H1 (cell line): ENCODE measurements at regions not wholly inside any gene's neighbourhood (a gene's known extent, or its start where the extent isn't known, plus 50 kb on each side); places are given as distances from the start of the nearest gene placed in this dataset.

Source experiments
- CTCF ChIA-PET: fragments of 300-600 bp; sonication (Branson Sonifier 250); formaldehyde crosslinking; loops from one replicate; lab custom pipeline; 2021; ENCODE audit not compliant: partially characterized antibody; lab: Charles Lee
- POLR2A ChIA-PET: fragments of 300-600 bp; sonication (Branson Sonifier 250); formaldehyde crosslinking; loops from one replicate; lab custom pipeline; 2021; ENCODE audit warnings: inconsistent platforms; ENCODE audit not compliant: partially characterized antibody; lab: Charles Lee
- DNase-seq, 2 experiments: peaks; one replicate each; pipeline versions ENCODE4 v3.0.0 to v3.0.0-alpha.2; 2010 to 2022; ENCODE audit warnings: low spot score in 2 of 2, low read depth in 1 of 2, mixed read lengths in 1 of 2
- FAIRE-seq: peaks from 2 replicates; lab custom pipeline; 2011; peaks lifted over from hg19 to GRCh38; lab: Jason Lieb, UNC
- H2AFZ ChIP-seq: 2 replicates; pipeline ENCODE4 v1.8.1; 2012; ENCODE audit warnings: low read length, inconsistent platforms
- H2AK5ac ChIP-seq: 2 replicates; pipeline ENCODE4 v1.6.1; 2013; ENCODE audit warnings: low read depth, low read length
- H2BK120ac ChIP-seq: replicated peaks from 2 replicates; pipeline ENCODE3; 2013; ENCODE audit warnings: low read depth, low read length, inconsistent platforms
- H2BK12ac ChIP-seq: 2 replicates; pipeline ENCODE4 v1.6.1; 2013; ENCODE audit warnings: low read depth, low read length
- H2BK15ac ChIP-seq: 2 replicates; pipeline ENCODE4 v1.6.1; 2013; ENCODE audit warnings: low read length
- H2BK20ac ChIP-seq: 2 replicates; pipeline ENCODE4 v1.6.1; 2013; ENCODE audit warnings: low read length
- H2BK5ac ChIP-seq: 2 replicates; pipeline ENCODE4 v1.6.1; 2013; ENCODE audit warnings: low read depth, low read length
- H3K14ac ChIP-seq: 2 replicates; pipeline ENCODE4 v1.6.1; 2013; ENCODE audit warnings: inconsistent platforms; ENCODE audit not compliant: insufficient read length
- H3K18ac ChIP-seq: 2 replicates; pipeline ENCODE4 v1.6.1; 2013; ENCODE audit warnings: low read length; ENCODE audit errors: extremely low read depth
- H3K23ac ChIP-seq: 2 replicates; pipeline ENCODE4 v1.6.1; 2013; ENCODE audit warnings: inconsistent platforms; ENCODE audit not compliant: insufficient read length
- H3K23me2 ChIP-seq: 2 replicates; pipeline ENCODE4 v1.6.1; 2013; ENCODE audit warnings: low read depth, low read length
- H3K27ac ChIP-seq: 2 replicates; pipeline ENCODE4 v1.6.1; 2011; ENCODE audit warnings: low read depth, low read length, inconsistent platforms
- H3K27me3 ChIP-seq, 4 experiments: replicated peaks in 1 of 4; 1 replicate in 1 of 4; 2 replicates in 3 of 4; pipeline versions ENCODE4 v1.6.1 to v1.8.1; 2011 to 2013; ENCODE audit warnings: low read length in 3 of 4, mild to moderate bottlenecking in 3 of 4, inconsistent platforms in 2 of 4, mixed read lengths in 2 of 4, moderate library complexity in 1 of 4; ENCODE audit not compliant: control insufficient read depth in 3 of 4, insufficient read depth in 3 of 4; ENCODE audit errors: extremely low read depth in 1 of 4
- H3K36me3 ChIP-seq, 4 experiments: 2 replicates each; pipeline versions ENCODE4 v1.6.1 to v1.8.1; 2011 to 2013; ENCODE audit warnings: mild to moderate bottlenecking in 4 of 4, low read length in 3 of 4, moderate library complexity in 2 of 4, control low read depth in 1 of 4, inconsistent platforms in 1 of 4; ENCODE audit not compliant: insufficient read depth in 4 of 4, control insufficient read depth in 2 of 4
- H3K4ac ChIP-seq: replicated peaks from 2 replicates; pipeline ENCODE3; 2013; ENCODE audit warnings: low read length, low read depth, mixed read lengths, inconsistent platforms; ENCODE audit not compliant: insufficient read length
- H3K4me1 ChIP-seq, 4 experiments: replicated peaks in 1 of 4; 1 replicate in 1 of 4; 2 replicates in 3 of 4; pipeline versions ENCODE4 v1.6.1 to v1.8.1; 2011 to 2013; ENCODE audit warnings: low read length in 3 of 4, inconsistent platforms in 2 of 4, mixed read lengths in 1 of 4; ENCODE audit not compliant: insufficient read depth in 4 of 4, control insufficient read depth in 3 of 4
- H3K4me2 ChIP-seq, 2 experiments: 2 replicates each; pipeline versions ENCODE4 v1.6.1 to v1.8.1; 2011 to 2013; ENCODE audit warnings: low read depth in 2 of 2, low read length in 2 of 2, control low read depth in 1 of 2, inconsistent platforms in 1 of 2, mild to moderate bottlenecking in 1 of 2; ENCODE audit not compliant: insufficient read depth in 1 of 2
- H3K4me3 ChIP-seq, 4 experiments: fragments of 200-600, 300-600 bp in 1 of 4; sonication (generic), shearing (Covaris generic), sonication (Bioruptor Twin) in 1 of 4; 2 replicates each; pipeline versions ENCODE4 v1.5.1 to v1.8.1; 2011 to 2016; ENCODE audit warnings: low read length in 4 of 4, low read depth in 3 of 4, control low read depth in 2 of 4, inconsistent platforms in 2 of 4, mild to moderate bottlenecking in 2 of 4, mixed read lengths in 1 of 4, moderate library complexity in 1 of 4; ENCODE audit not compliant: insufficient read depth in 2 of 4; ENCODE audit errors: extremely low read depth in 1 of 4
- H3K56ac ChIP-seq: replicated peaks from 2 replicates; pipeline ENCODE3; 2013; ENCODE audit warnings: low read depth, mild to moderate bottlenecking, mixed read lengths, low read length, inconsistent platforms; ENCODE audit not compliant: insufficient read length
- H3K79me1 ChIP-seq: 2 replicates; pipeline ENCODE4 v1.6.1; 2013; ENCODE audit warnings: low read depth, low read length, control low read depth
- H3K79me2 ChIP-seq, 2 experiments: 2 replicates each; pipeline versions ENCODE4 v1.6.1 to v1.8.1; 2012 to 2013; ENCODE audit warnings: low read length in 2 of 2, mild to moderate bottlenecking in 2 of 2, inconsistent platforms in 1 of 2; ENCODE audit not compliant: insufficient read depth in 2 of 2, control insufficient read depth in 1 of 2
- H3K9ac ChIP-seq, 4 experiments: replicated peaks in 1 of 4; 1 replicate in 1 of 4; 2 replicates in 3 of 4; pipeline versions ENCODE4 v1.6.1 to v1.8.1; 2011 to 2013; ENCODE audit warnings: low read depth in 3 of 4, low read length in 3 of 4, control low read depth in 2 of 4, mild to moderate bottlenecking in 2 of 4, moderate library complexity in 2 of 4, inconsistent platforms in 1 of 4; ENCODE audit errors: extremely low read depth in 1 of 4
- H3K9me3 ChIP-seq, 2 experiments: 2 replicates each; pipeline versions ENCODE4 v1.6.1 to v1.8.1; 2012 to 2013; ENCODE audit warnings: mild to moderate bottlenecking in 2 of 2, moderate library complexity in 2 of 2, control low read depth in 1 of 2, inconsistent platforms in 1 of 2, low read depth in 1 of 2, low read length in 1 of 2, mixed read lengths in 1 of 2; ENCODE audit not compliant: insufficient read depth in 2 of 2
- H4K20me1 ChIP-seq, 2 experiments: replicated peaks in 1 of 2; 2 replicates each; pipeline versions ENCODE3 to v1.8.1; 2011 to 2013; ENCODE audit warnings: inconsistent platforms in 2 of 2, low read length in 2 of 2, mild to moderate bottlenecking in 1 of 2; ENCODE audit not compliant: insufficient read depth in 2 of 2, control insufficient read depth in 1 of 2
- H4K5ac ChIP-seq: 2 replicates; pipeline ENCODE4 v1.6.1; 2013; ENCODE audit warnings: low read length, low read depth, mixed read lengths, inconsistent platforms; ENCODE audit not compliant: insufficient read length
- H4K8ac ChIP-seq: 2 replicates; pipeline ENCODE4 v1.8.0; 2013; ENCODE audit warnings: mild to moderate bottlenecking, moderate library complexity, low read length, inconsistent platforms; ENCODE audit not compliant: insufficient read depth; ENCODE audit errors: extremely low read depth
- H4K91ac ChIP-seq: replicated peaks from 2 replicates; pipeline ENCODE3; 2013; ENCODE audit warnings: low read length, mixed read lengths, inconsistent platforms; ENCODE audit not compliant: insufficient read length
- BCL11A ChIP-seq, 2 experiments: IDR thresholded peaks; one replicate each; pipeline ENCODE4 v1.6.1; 2011; ENCODE audit warnings: low read depth in 2 of 2, low read length in 2 of 2, mild to moderate bottlenecking in 2 of 2
- E2F6 ChIP-seq: IDR thresholded peaks from 2 replicates; pipeline ENCODE4 v1.6.1; 2012; ENCODE audit warnings: inconsistent platforms
- HDAC2 ChIP-seq, 2 experiments: fragments of 300-600 bp in 1 of 2; sonication (generic) in 1 of 2; IDR thresholded peaks; 2 replicates each; pipeline ENCODE4 v1.6.1; 2011 to 2012; ENCODE audit warnings: low read depth in 2 of 2, low read length in 2 of 2, mild to moderate bottlenecking in 2 of 2, moderate library complexity in 2 of 2, borderline replicate concordance in 1 of 2, inconsistent platforms in 1 of 2
- JUN ChIP-seq: IDR thresholded peaks from 2 replicates; pipeline ENCODE4 v1.6.1; 2011; ENCODE audit warnings: low read depth, mild to moderate bottlenecking, improper control_type of control experiment, low read length
- JUND ChIP-seq: IDR thresholded peaks from 2 replicates; pipeline ENCODE4 v1.6.1; 2011; ENCODE audit warnings: mild to moderate bottlenecking, improper control_type of control experiment, low read length
- PHF8 ChIP-seq: fragments of 200-600 bp; sonication (generic); conservative IDR thresholded peaks from 2 replicates; pipeline ENCODE4 v1.7.1; 2012; ENCODE audit warnings: low read depth, mild to moderate bottlenecking, inconsistent platforms, low read length, moderate library complexity
- POLR2AphosphoS5 ChIP-seq: IDR thresholded peaks from 2 replicates; pipeline ENCODE4 v1.6.1; 2011; ENCODE audit warnings: low read depth, low read length
- RAD21 ChIP-seq, 2 experiments: IDR thresholded peaks in 1 of 2; conservative IDR thresholded peaks in 1 of 2; 2 replicates each; pipeline ENCODE4 v1.6.1; 2011; ENCODE audit warnings: low read depth in 2 of 2, low read length in 2 of 2, improper control_type of control experiment in 1 of 2, inconsistent platforms in 1 of 2, mild to moderate bottlenecking in 1 of 2, moderate library complexity in 1 of 2
- SRF ChIP-seq: IDR thresholded peaks from 2 replicates; pipeline ENCODE4 v1.6.1; 2011; ENCODE audit warnings: mild to moderate bottlenecking, low read depth, low read length, moderate library complexity
- WGBS, 2 experiments: shearing (Covaris generic) in 1 of 2; methylation state at CpG; one replicate each; pipeline versions ENCODE4 v1.1.6 to v1.1.7; 2013 to 2015; ENCODE audit warnings: low lambda C conversion rate in 2 of 2, mixed read lengths in 2 of 2, inconsistent platforms in 1 of 2, low coverage in 1 of 2, missing lambda C conversion rate in 1 of 2; ENCODE audit not compliant: insufficient replicate concordance in 2 of 2, insufficient coverage in 1 of 2, insufficient read length in 1 of 2; ENCODE audit errors: extremely low coverage in 1 of 2, missing lambda C conversion rate in 1 of 2; 5-methylcytosine and 5-hydroxymethylcytosine counted together

DNA sequence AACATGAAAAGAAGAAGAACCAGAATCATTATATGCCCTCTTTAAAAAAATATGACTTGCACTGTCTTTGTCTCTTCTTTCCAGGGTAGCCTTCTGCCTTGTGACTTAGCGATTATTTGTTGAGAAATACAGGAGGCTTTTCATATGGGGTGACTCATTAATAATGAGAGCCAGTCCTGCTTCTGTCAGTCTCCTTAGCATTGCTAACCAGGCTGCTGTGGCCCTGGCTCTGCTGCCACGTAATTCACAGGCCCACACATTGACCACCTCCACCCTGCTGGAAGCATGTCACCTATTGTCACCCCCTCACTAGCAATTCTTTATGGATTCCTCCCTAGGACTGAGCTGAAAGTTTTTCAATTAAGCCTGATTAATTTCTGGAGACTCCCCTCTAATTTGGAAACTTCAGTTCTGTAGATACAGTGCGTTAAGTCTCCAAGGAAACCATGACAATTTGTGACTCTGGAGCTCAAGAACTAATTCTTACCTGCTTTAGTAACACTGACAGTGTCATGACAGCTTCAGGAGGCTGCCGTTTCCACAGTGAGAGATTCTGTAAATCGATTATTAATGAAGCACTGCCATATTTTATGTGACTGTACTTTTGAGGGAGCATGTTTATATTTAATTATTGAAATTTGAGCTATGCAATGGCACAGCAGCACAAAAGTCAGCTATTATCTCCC is 267.9 kb upstream of the SP8 start:
- Histone ChIP-seq H3K79me2 (no peaks in the 10 kb centered on the region), H3K4me3 (no peak overlapping the region), H3K27ac (no peak overlapping the region), H3K56ac (no peak overlapping the region), H3K36me3 (no peaks in the 10 kb centered on the region; a peak in 1 of 8 replicates), H3K23me2 (no peaks in the 10 kb centered on the region), H3K79me1 (no peaks in the 10 kb centered on the region), H3K14ac (no peak overlapping the region), H3K27me3 (no peaks in the 10 kb centered on the region), H3K18ac (no peak overlapping the region), H2AFZ (no peak overlapping the region), H4K20me1 (no peaks in the 10 kb centered on the region), H3K9me3 (peaks cover 0 to 7% of the 10 kb centered on the region in 2 experiments; a peak in 1 of 4 replicates), H2BK120ac (no peak overlapping the region), H2AK5ac (no peak overlapping the region), H3K9ac (no peak overlapping the region), H2BK12ac (no peak overlapping the region), H2BK5ac (no peak overlapping the region), H4K91ac (no peak overlapping the region), H2BK15ac (no peak overlapping the region), H4K5ac (no peak overlapping the region), H3K4me2 (no peak overlapping the region), H3K4ac (no peak overlapping the region), H3K23ac (no peak overlapping the region), H3K4me1 (no peaks in the 10 kb centered on the region), H4K8ac (no peak overlapping the region), H2BK20ac (no peak overlapping the region)
- FAIRE-seq (no peak), DNase-seq (no peak)
- ChIA-PET POLR2A (no interaction called here), CTCF (interaction anchor here (0.8 to 0.9 kb wide), 2 partner anchors 14 to 30 kb away, joined by 3 read pairs; no protein-coding TSS in a partner anchor)
- TF ChIP-seq SRF = no peak
- TF ChIP-seq E2F6 = no peak
- TF ChIP-seq BCL11A (IDR thresholded peaks at IDR 0.05; ENCODE audit: low read depth in 2 of 2, low read length in 2 of 2) = no peak
- TF ChIP-seq RAD21 (IDR thresholded peaks at IDR 0.05 in 1 of 2, conservative IDR thresholded peaks at IDR 0.05 in 1 of 2; ENCODE audit: low read depth in 2 of 2, low read length in 2 of 2) = no peak
- no peak for TF ChIP-seq PHF8
- TF ChIP-seq HDAC2 (IDR thresholded peaks at IDR 0.05; ENCODE audit: borderline replicate concordance in 1 of 2, low read depth in 2 of 2, low read length in 2 of 2) = no peak
- no peak for TF ChIP-seq POLR2AphosphoS5
- no peak for TF ChIP-seq JUN
- no peak for TF ChIP-seq JUND
- WGBS, 2 experiments = 84% methylated on average over 5 of the region's 5 CpGs; no CpG with 5 or more reads in 1 of the 2 experiments
